GM06990 (cell line): ENCODE measurements at regions not wholly inside any gene's neighbourhood (a gene's known extent, or its start where the extent isn't known, plus 50 kb on each side); places are given as distances from the start of the nearest gene placed in this dataset.
A peak's percentile ranks its signal among the peaks of the same experiment; 100 is the strongest.

ENCODE experiments used
- DNase-seq: peaks from one replicate; pipeline ENCODE4 v3.0.0-alpha.2; 2011; ENCODE audit not compliant: insufficient read length; ENCODE audit errors: extremely low read depth
- H3K27me3 ChIP-seq: replicated peaks from 2 replicates; pipeline ENCODE4 v1.6.0; 2011; ENCODE audit warnings: low read length; ENCODE audit not compliant: control insufficient read depth, insufficient read depth
- H3K36me3 ChIP-seq: 2 replicates; pipeline ENCODE4 v1.5.1; 2011; ENCODE audit warnings: low read length; ENCODE audit not compliant: control insufficient read depth, insufficient read depth
- H3K4me3 ChIP-seq: replicated peaks from 2 replicates; pipeline ENCODE4 v1.5.1; 2011; ENCODE audit warnings: low read depth, mild to moderate bottlenecking, control low read depth, low read length
- CTCF ChIP-seq: IDR thresholded peaks from 2 replicates; pipeline ENCODE4 v1.5.1; 2011; ENCODE audit warnings: low read length, control low read depth, mild to moderate bottlenecking, inconsistent platforms; ENCODE audit not compliant: insufficient read depth, poor library complexity, severe bottlenecking

GRCh38 chr11:32012049-32012448 is 78.8 kb upstream of the RCN1 start:
- no peak overlapping the region for H3K4me3 ChIP-seq
- no peak for DNase-seq
- no peaks in the 10 kb centered on the region; the same call in none of the 2 replicates for H3K27me3 ChIP-seq
- TF ChIP-seq CTCF, result no peak
- H3K36me3 ChIP-seq, result no peaks in the 10 kb centered on the region

- Histone ChIP-seq H3K4me3 (no peak overlapping the region), H3K36me3 (no peaks in the 10 kb centered on the region), H3K27me3 (no peaks in the 10 kb centered on the region; the same call in none of the 2 replicates)
- no peak for TF ChIP-seq CTCF
- no peak for DNase-seq
Measured at GRCh38 chr11:32008880-32009551, 81.9 kb upstream of the RCN1 start.

GRCh38 chr11:32006799-32007388 is 84.0 kb upstream of the RCN1 start:
- DNase-seq, result no peak
- H3K4me3 ChIP-seq, result no peak overlapping the region
- no peaks in the 10 kb centered on the region for H3K36me3 ChIP-seq
- peak; percentile 79 for TF ChIP-seq CTCF
- no peaks in the 10 kb centered on the region; the same call in none of the 2 replicates for H3K27me3 ChIP-seq

- no peak for DNase-seq
- no peak overlapping the region for H3K4me3 ChIP-seq
- no peaks in the 10 kb centered on the region; the same call in 1 of the 2 replicates for H3K27me3 ChIP-seq
- TF ChIP-seq CTCF, result no peak
- H3K36me3 ChIP-seq, result no peaks in the 10 kb centered on the region
Measured at GRCh38 chr11:32005786-32006416, 85.0 kb upstream of the RCN1 start.

GRCh38 chr11:32003335-32003734 is 87.5 kb upstream of the RCN1 start:
- TF ChIP-seq CTCF, result no peak
- Histone ChIP-seq H3K4me3 (no peak overlapping the region), H3K36me3 (no peaks in the 10 kb centered on the region), H3K27me3 (no peaks in the 10 kb centered on the region)
- DNase-seq, result no peak
